ENCODE measurements at regions not wholly inside any gene's neighbourhood (a gene's known extent, or its start where the extent isn't known, plus 50 kb on each side); places are given as distances from the start of the nearest gene placed in this dataset.

- TF ChIP-seq POLR2A (IDR thresholded peaks at IDR 0.05; ENCODE audit: low read depth, low read length): no peak
- TF ChIP-seq POLR2AphosphoS5 (IDR thresholded peaks at IDR 0.05; ENCODE audit: low read depth, low read length): no peak
- TF ChIP-seq PAX5 (IDR thresholded peaks at IDR 0.05; ENCODE audit: insufficient read depth, low read length, severe bottlenecking): no peak
- no peak for TF ChIP-seq TAF1 (IDR thresholded peaks at IDR 0.05; ENCODE audit: low read depth, low read length)
- TF ChIP-seq SPI1 (IDR thresholded peaks at IDR 0.05; ENCODE audit: low read depth, low read length): no peak
- TF ChIP-seq POU2F2 (IDR thresholded peaks at IDR 0.05; ENCODE audit: low read depth, low read length): no peak
These were observed 880.6 kb upstream of the INTU start for GRCh38 chr4:126752126-126752525.
